Ovary (tissue), 7 donors: ENCODE measurements at regions not wholly inside any gene's neighbourhood (a gene's known extent, or its start where the extent isn't known, plus 50 kb on each side); places are given as distances from the start of the nearest gene placed in this dataset.

ENCODE experiments used
- DNase-seq, 5 donors: peaks; one replicate each; pipeline ENCODE4 v3.0.0-alpha.2; 2019 to 2020
- H3K27ac ChIP-seq, 2 donors: fragments of 200-600 bp; one replicate each; pipeline versions ENCODE4 v1.5.1 to v1.8.0; 2019 to 2022
- H3K27me3 ChIP-seq: fragments of 200-600 bp; one replicate; pipeline ENCODE4 v1.8.0; 2022
- H3K36me3 ChIP-seq: fragments of 200-600 bp; sonication (generic); one replicate; pipeline ENCODE4 v1.5.1; 2019
- H3K4me1 ChIP-seq: one replicate; pipeline ENCODE4 v1.8.1; 2013; ENCODE audit warnings: mild to moderate bottlenecking, moderate library complexity; ENCODE audit not compliant: insufficient read depth
- H3K4me3 ChIP-seq: fragments of 200-600 bp; sonication (generic); one replicate; pipeline ENCODE4 v1.5.1; 2017
- H3K9me3 ChIP-seq, 2 donors: fragments of 200-600 bp in 1 of 2; sonication (generic) in 1 of 2; one replicate each; pipeline versions ENCODE4 v1.5.1 to v1.8.1; 2013 to 2019; ENCODE audit warnings: mild to moderate bottlenecking in 1 of 2, moderate library complexity in 1 of 2
- EP300 ChIP-seq: sonication (generic); formaldehyde crosslinking; IDR thresholded peaks from one replicate; pipeline ENCODE4 v1.6.1; 2017; ENCODE audit warnings: antibody characterized with exemption
- POLR2A ChIP-seq: fragments of 450-650 bp; IDR thresholded peaks from one replicate; pipeline ENCODE4 v1.6.1; 2017; ENCODE audit warnings: antibody characterized with exemption, mild to moderate bottlenecking, moderate library complexity
- WGBS, 3 donors: extraction: QIAGEN DNeasy Blood & Tissue Kit in 1 of 3; methylation state at CpG; one replicate each; pipeline versions ENCODE4 v1.1.5 to v1.1.7; 2013 to 2017; 5-methylcytosine and 5-hydroxymethylcytosine counted together
- intact Hi-C, 4 donors: fragments of 100-400 bp; cut with DNase I; formaldehyde crosslinking; loops; one replicate each; pipeline versions ENCODE4 v1.11.0 to v1.15.1; 2022 to 2023
- TF ChIP-seq, protein P1 (sequence below), 3 donors: fragments of 450-650 bp in 2 of 3; fragments of 200-600 bp in 1 of 3; IDR thresholded peaks; one replicate each; pipeline versions ENCODE4 v1.5.1 to v1.8.0; 2016 to 2022; ENCODE audit warnings: antibody characterized with exemption in 3 of 3, mild to moderate bottlenecking in 1 of 3
- donor health status: DM: no; HTN: no; CAD: no; lungs with moderate emphysema.
- donor health status: DM: no; HTN: no; CAD: no.
- donor health status: Bipolar disorder and iron deficiency.
- donor health status: DM: no; HTN: no; CAD: no.
- donor health status: DM: yes; HTN: yes; CAD: no.

DNA sequence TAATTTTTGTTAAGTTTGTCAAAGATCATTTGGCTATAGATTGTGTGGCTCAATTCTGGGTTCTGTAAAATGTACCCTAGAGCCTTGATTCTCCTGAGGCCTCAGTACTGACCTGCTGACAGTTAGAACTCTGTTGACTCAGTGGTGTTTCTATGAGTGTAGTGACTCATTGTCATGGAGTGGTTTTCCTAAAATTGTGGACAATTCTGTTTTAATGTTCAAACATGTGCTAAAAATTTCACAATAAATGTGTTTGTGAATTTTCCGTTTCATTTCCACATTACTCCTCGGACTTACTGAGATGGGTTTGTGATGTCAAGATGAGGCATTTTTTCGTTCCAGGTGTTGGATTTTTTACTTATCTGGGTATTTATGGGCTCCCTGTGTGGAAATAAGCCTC is 695.9 kb downstream of the TMEM121 start:
- WGBS, 3 donors = 56 to 60% (median 58%) methylated on average over 3 of the region's 3 CpGs
- intact Hi-C loops = no loop called here
- Histone ChIP-seq H3K27me3 (no peaks in the 10 kb centered on the region), H3K4me3 (no peak overlapping the region), H3K36me3 (no peaks in the 10 kb centered on the region), H3K9me3 (no peaks in the 10 kb centered on the region), H3K27ac (no peak overlapping the region), H3K4me1 (no peaks in the 10 kb centered on the region)
- no peak for DNase-seq
- no peak for TF ChIP-seq POLR2A
- TF ChIP-seq EP300 = no peak
- TF ChIP-seq, protein P1, sequence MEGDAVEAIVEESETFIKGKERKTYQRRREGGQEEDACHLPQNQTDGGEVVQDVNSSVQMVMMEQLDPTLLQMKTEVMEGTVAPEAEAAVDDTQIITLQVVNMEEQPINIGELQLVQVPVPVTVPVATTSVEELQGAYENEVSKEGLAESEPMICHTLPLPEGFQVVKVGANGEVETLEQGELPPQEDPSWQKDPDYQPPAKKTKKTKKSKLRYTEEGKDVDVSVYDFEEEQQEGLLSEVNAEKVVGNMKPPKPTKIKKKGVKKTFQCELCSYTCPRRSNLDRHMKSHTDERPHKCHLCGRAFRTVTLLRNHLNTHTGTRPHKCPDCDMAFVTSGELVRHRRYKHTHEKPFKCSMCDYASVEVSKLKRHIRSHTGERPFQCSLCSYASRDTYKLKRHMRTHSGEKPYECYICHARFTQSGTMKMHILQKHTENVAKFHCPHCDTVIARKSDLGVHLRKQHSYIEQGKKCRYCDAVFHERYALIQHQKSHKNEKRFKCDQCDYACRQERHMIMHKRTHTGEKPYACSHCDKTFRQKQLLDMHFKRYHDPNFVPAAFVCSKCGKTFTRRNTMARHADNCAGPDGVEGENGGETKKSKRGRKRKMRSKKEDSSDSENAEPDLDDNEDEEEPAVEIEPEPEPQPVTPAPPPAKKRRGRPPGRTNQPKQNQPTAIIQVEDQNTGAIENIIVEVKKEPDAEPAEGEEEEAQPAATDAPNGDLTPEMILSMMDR (IDR thresholded peaks at IDR 0.05) = no peak

DNA sequence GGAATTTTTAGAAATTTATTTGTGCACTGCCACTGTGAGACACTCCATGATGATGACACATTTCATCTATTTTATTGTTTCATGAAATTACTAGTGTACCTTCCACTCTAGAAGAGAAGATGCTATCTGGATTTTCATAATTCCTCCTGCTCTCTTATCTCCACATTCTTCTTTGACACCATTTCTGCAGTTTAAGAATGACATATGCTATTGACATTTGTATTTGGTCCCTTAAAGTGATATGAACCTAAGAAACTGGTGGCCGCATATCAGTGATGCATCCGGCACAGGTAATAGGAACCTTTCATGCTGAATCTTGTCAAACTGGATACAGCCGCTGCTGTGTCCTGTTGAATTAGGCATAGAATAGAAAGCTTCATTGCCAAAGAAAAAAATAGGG is 696.3 kb downstream of the TMEM121 start:
- DNase-seq = no peak
- WGBS, 3 donors = 73 to 80% (median 80%) methylated on average over 3 of the region's 3 CpGs
- TF ChIP-seq, protein P1 (IDR thresholded peaks at IDR 0.05) = no peak
- TF ChIP-seq POLR2A (no peak), EP300 (no peak)
- no peaks in the 10 kb centered on the region for H3K27me3 ChIP-seq
- intact Hi-C loops = no loop called here
- H3K9me3 ChIP-seq = no peaks in the 10 kb centered on the region
- H3K36me3 ChIP-seq = no peaks in the 10 kb centered on the region
- no peaks in the 10 kb centered on the region for H3K4me1 ChIP-seq
- H3K27ac ChIP-seq = no peak overlapping the region
- H3K4me3 ChIP-seq = no peak overlapping the region

DNA sequence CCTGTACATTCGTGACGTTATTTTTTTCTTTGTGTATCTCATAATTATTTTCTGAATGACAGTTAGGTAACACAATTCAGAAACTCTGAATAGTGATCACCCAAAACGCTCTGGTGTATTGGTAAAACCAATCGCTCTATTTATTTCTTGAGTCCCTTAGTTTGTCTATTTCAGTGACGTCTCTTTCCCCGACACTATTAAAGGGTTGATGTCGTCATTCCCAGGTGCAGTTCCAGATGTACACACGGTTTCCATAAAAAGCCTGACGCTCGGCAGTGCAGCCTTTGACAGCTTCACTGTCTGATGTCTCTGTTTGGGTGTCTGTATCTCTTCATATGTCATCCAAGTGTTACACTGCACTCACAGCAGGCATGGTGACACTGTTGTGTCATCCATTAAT is 701.4 kb downstream of the TMEM121 start:
- no peak for TF ChIP-seq EP300
- TF ChIP-seq, protein P1 (IDR thresholded peaks at IDR 0.05) = no peak
- no peak for TF ChIP-seq POLR2A
- 58 to 69% (median 63%) methylated on average over 10 of the region's 10 CpGs for WGBS, 3 donors

DNA sequence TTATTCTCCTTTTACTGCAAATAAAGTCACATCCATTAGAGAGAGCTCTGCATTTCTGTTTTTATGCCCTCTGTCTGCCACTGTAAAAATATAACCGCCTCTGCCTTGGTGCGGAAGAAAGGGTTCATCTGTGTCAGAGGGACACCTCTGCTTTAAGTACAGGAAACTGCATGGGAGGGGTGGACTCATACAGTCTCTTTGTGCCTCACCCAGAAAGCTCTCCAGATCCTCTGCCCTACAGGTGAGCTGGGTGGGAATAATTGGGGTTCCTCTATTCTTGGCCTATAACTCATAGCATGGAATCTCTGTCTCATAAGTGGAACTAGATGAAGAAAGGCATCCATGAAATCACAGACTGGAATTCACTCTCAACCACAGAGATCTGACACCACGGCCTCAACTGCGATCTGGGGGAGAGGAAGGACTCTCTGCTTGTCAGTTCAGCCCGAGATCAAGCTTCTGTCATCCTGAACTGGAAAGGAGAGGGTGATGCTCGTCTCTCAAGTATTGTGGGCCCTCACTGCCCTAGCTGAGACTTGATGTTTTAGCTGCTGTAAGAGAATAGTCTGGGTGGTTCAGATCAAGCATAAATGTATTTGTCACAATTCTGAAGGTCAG is 702.3 kb downstream of the TMEM121 start:
- 63 to 75% (median 70%) methylated on average over 6 of the region's 6 CpGs for WGBS, 3 donors
- intact Hi-C loops = no loop called here
- H3K36me3 ChIP-seq = no peaks in the 10 kb centered on the region
- H3K4me1 ChIP-seq = no peaks in the 10 kb centered on the region
- DNase-seq = no peak
- no peaks in the 10 kb centered on the region for H3K9me3 ChIP-seq
- no peaks in the 10 kb centered on the region for H3K27me3 ChIP-seq
- H3K4me3 ChIP-seq = no peak overlapping the region
- TF ChIP-seq EP300 = no peak
- TF ChIP-seq, protein P1 (IDR thresholded peaks at IDR 0.05) = no peak
- TF ChIP-seq POLR2A = no peak
- no peak overlapping the region for H3K27ac ChIP-seq

More for the DNA sequence above, 701.4 kb downstream of the TMEM121 start:
- H3K4me3 ChIP-seq = no peak overlapping the region
- no peaks in the 10 kb centered on the region for H3K27me3 ChIP-seq
- H3K36me3 ChIP-seq = no peaks in the 10 kb centered on the region
- H3K9me3 ChIP-seq = no peaks in the 10 kb centered on the region
- DNase-seq = no peak
- no peak overlapping the region for H3K27ac ChIP-seq
- H3K4me1 ChIP-seq = no peaks in the 10 kb centered on the region
- intact Hi-C loops = no loop called here
